ENCODE measurements at regions not wholly inside any gene's neighbourhood (a gene's known extent, or its start where the extent isn't known, plus 50 kb on each side); places are given as distances from the start of the nearest gene placed in this dataset.
"Not testable (repeated sequence)": the region's sequence is repeated elsewhere in the genome, so short reads cannot be mapped to it uniquely, and the experiment has no call there.

DNA sequence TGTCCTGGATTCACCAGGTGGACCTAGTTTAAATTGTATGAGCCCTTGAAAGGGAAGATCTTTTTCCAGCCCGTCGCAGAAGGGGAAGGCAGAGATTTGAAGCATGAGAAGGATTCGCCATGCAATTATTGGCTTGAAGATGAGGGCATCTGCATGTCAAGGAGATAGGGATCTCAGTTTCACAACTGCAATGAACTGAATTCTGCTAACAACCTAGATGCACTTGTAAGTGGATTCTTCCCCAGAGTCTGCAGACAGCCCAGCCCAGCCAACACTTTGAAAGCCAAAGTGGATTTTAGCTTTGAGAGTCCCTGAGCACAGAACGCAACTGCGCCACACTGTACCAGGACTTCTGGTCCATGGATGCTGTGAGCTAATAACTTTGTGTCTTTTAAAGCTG lies 286.0 kb downstream of the TSN start:
- WGBS (ENCODE audit: insufficient coverage): 100% methylated on average over 5 of the region's 5 CpGs
- H3K9me3 ChIP-seq (replicated peaks in 1 of 2; ENCODE audit: control insufficient read depth in 1 of 2, insufficient read depth in 1 of 2, low read length in 2 of 2): no peaks in the 10 kb centered on the region
- H3K27ac ChIP-seq (ENCODE audit: low read depth in 1 of 2, low read length in 2 of 2): no peak overlapping the region
- no peaks in the 10 kb centered on the region for H3K79me2 ChIP-seq (ENCODE audit: insufficient read depth, low read length)
- H3K36me3 ChIP-seq (replicated peaks in 1 of 2; ENCODE audit: control insufficient read depth in 1 of 2, insufficient read depth in 2 of 2, low read length in 2 of 2): no peaks in the 10 kb centered on the region
- no peak overlapping the region for H3K9ac ChIP-seq (ENCODE audit: insufficient read depth, low read length, poor library complexity, severe bottlenecking)
- no peaks in the 10 kb centered on the region for H3K36me3 Mint-ChIP-seq
- no peaks in the 10 kb centered on the region for H4K20me1 ChIP-seq (ENCODE audit: insufficient read depth, low read length)
- H3K27me3 Mint-ChIP-seq (ENCODE audit: low read depth in 3 of 3): peaks cover 2 to 3% (median 3%) of the 10 kb centered on the region in 3 donors
- H3K27ac Mint-ChIP-seq: no peak overlapping the region
- no peaks in the 10 kb centered on the region for H3K4me1 ChIP-seq (ENCODE audit: control insufficient read depth in 1 of 2, insufficient read depth in 2 of 2, low read length in 2 of 2)
- peaks cover 0 to 13% (median 4%) of the 10 kb centered on the region in 7 donors for H3K9me3 Mint-ChIP-seq
- no peak for DNase-seq
- no peak overlapping the region for H3K4me3 Mint-ChIP-seq
- intact Hi-C loops (cut with micrococcal nuclease): no loop called here
- H3K4me1 Mint-ChIP-seq: no peaks in the 10 kb centered on the region
- TF ChIP-seq, protein P1, sequence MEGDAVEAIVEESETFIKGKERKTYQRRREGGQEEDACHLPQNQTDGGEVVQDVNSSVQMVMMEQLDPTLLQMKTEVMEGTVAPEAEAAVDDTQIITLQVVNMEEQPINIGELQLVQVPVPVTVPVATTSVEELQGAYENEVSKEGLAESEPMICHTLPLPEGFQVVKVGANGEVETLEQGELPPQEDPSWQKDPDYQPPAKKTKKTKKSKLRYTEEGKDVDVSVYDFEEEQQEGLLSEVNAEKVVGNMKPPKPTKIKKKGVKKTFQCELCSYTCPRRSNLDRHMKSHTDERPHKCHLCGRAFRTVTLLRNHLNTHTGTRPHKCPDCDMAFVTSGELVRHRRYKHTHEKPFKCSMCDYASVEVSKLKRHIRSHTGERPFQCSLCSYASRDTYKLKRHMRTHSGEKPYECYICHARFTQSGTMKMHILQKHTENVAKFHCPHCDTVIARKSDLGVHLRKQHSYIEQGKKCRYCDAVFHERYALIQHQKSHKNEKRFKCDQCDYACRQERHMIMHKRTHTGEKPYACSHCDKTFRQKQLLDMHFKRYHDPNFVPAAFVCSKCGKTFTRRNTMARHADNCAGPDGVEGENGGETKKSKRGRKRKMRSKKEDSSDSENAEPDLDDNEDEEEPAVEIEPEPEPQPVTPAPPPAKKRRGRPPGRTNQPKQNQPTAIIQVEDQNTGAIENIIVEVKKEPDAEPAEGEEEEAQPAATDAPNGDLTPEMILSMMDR (IDR thresholded peaks at IDR 0.05): no peak
- no peak overlapping the region for H3K4me2 ChIP-seq (replicated peaks; ENCODE audit: extremely low read depth, low read length, poor library complexity, severe bottlenecking)
- H2AFZ ChIP-seq (ENCODE audit: insufficient read depth, low read depth, low read length, poor library complexity, severe bottlenecking): no peak overlapping the region
- H3K27me3 ChIP-seq (ENCODE audit: control insufficient read depth in 2 of 2, insufficient read depth in 2 of 2, low read length in 2 of 2): no peaks in the 10 kb centered on the region
- H3K4me3 ChIP-seq (replicated peaks in 1 of 3; ENCODE audit: low read depth in 2 of 3, low read length in 3 of 3): no peak overlapping the region

DNA sequence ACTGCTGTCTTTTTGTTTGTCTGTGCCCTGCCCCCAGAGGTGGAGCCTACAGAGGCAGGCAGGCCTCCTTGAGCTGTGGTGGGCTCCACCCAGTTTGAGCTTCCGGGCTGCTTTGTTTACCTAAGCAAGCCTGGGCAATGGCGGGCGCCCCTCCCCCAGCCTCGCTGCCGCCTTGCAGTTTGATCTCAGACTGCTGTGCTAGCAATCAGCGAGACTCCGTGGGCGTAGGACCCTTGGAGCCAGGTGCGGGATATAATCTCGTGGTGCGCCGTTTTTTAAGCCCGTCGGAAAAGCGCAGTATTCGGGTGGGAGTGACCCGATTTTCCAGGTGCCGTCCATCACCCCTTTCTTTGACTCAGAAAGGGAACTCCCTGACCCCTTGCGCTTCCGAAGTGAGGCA lies 296.2 kb downstream of the TSN start:
- H3K4me3 ChIP-seq (replicated peaks in 1 of 3; ENCODE audit: low read depth in 2 of 3, low read length in 3 of 3); H3K4me2 ChIP-seq (replicated peaks; ENCODE audit: extremely low read depth, low read length, poor library complexity, severe bottlenecking); H2AFZ ChIP-seq (ENCODE audit: insufficient read depth, low read depth, low read length, poor library complexity, severe bottlenecking); H3K36me3 Mint-ChIP-seq; H3K79me2 ChIP-seq (ENCODE audit: insufficient read depth, low read length); H3K27ac Mint-ChIP-seq; H4K20me1 ChIP-seq (ENCODE audit: insufficient read depth, low read length); H3K9ac ChIP-seq (ENCODE audit: insufficient read depth, low read length, poor library complexity, severe bottlenecking); H3K4me1 ChIP-seq (ENCODE audit: control insufficient read depth in 1 of 2, insufficient read depth in 2 of 2, low read length in 2 of 2); H3K27me3 Mint-ChIP-seq (ENCODE audit: low read depth in 3 of 3); H3K27ac ChIP-seq (ENCODE audit: low read depth in 1 of 2, low read length in 2 of 2); H3K36me3 ChIP-seq (replicated peaks in 1 of 2; ENCODE audit: control insufficient read depth in 1 of 2, insufficient read depth in 2 of 2, low read length in 2 of 2); H3K4me3 Mint-ChIP-seq; H3K27me3 ChIP-seq (ENCODE audit: control insufficient read depth in 2 of 2, insufficient read depth in 2 of 2, low read length in 2 of 2); intact Hi-C loops (cut with micrococcal nuclease); H3K9me3 ChIP-seq (replicated peaks in 1 of 2; ENCODE audit: control insufficient read depth in 1 of 2, insufficient read depth in 1 of 2, low read length in 2 of 2); H3K4me1 Mint-ChIP-seq; DNase-seq: not testable (repeated sequence)
- H3K9me3 Mint-ChIP-seq: peaks cover 1 to 10% (median 4%) of the 10 kb centered on the region in 7 donors
- 96% methylated on average over 3 of the region's 20 CpGs for WGBS (ENCODE audit: insufficient coverage)
